ENCODE measurements at regions not wholly inside any gene's neighbourhood (a gene's known extent, or its start where the extent isn't known, plus 50 kb on each side); places are given as distances from the start of the nearest gene placed in this dataset.

GRCh38 chr10:111211241-111211640, 134.4 kb downstream of the ADRA2A start:
- TF ChIP-seq CTCF (IDR thresholded peaks at IDR 0.05; ENCODE audit: control extremely low read depth in 1 of 3, insufficient read depth in 1 of 3, low read depth in 1 of 3, low read length in 3 of 3) = no peak
- no peak for TF ChIP-seq GABPA (IDR thresholded peaks at IDR 0.05; ENCODE audit: borderline replicate concordance, insufficient read depth, low read length)
- TF ChIP-seq EZH2 (IDR thresholded peaks at IDR 0.05; ENCODE audit: low read depth, low read length, severe bottlenecking) = no peak
- no peak for TF ChIP-seq BRCA1 (IDR thresholded peaks at IDR 0.05; ENCODE audit: low read depth, low read length)
- TF ChIP-seq POLR2A (IDR thresholded peaks at IDR 0.05; ENCODE audit: control extremely low read depth in 1 of 2, low read depth in 2 of 2, low read length in 2 of 2) = no peak
- TF ChIP-seq KDM1A (IDR thresholded peaks at IDR 0.05; ENCODE audit: borderline replicate concordance, low read length) = no peak
- no peak for TF ChIP-seq CBX8 (IDR thresholded peaks at IDR 0.05; ENCODE audit: borderline replicate concordance, low read depth, low read length)
- no peak for TF ChIP-seq TEAD4 (IDR thresholded peaks at IDR 0.05; ENCODE audit: low read depth, low read length)
- no peak for TF ChIP-seq TAF1 (IDR thresholded peaks at IDR 0.05; ENCODE audit: low read depth, low read length)
- TF ChIP-seq SP2 (IDR thresholded peaks at IDR 0.05; ENCODE audit: low read length) = no peak
- TF ChIP-seq POLR2AphosphoS5 (IDR thresholded peaks at IDR 0.05; ENCODE audit: low read depth, low read length) = no peak
- TF ChIP-seq, protein P1, sequence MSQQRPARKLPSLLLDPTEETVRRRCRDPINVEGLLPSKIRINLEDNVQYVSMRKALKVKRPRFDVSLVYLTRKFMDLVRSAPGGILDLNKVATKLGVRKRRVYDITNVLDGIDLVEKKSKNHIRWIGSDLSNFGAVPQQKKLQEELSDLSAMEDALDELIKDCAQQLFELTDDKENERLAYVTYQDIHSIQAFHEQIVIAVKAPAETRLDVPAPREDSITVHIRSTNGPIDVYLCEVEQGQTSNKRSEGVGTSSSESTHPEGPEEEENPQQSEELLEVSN (IDR thresholded peaks at IDR 0.05) = no peak
- TF ChIP-seq RAD21 (IDR thresholded peaks at IDR 0.05 in 1 of 2, conservative IDR thresholded peaks at IDR 0.05 in 1 of 2; ENCODE audit: low read depth in 2 of 2, low read length in 2 of 2) = no peak
- TF ChIP-seq RFX5 (IDR thresholded peaks at IDR 0.05; ENCODE audit: borderline replicate concordance, low read depth, low read length) = no peak

Measured in H1 (cell line).